GM18517 (cell line): ENCODE measurements at regions not wholly inside any gene's neighbourhood (a gene's known extent, or its start where the extent isn't known, plus 50 kb on each side); places are given as distances from the start of the nearest gene placed in this dataset.

Experiments
- ATAC-seq: cut with Tn5 transposase; IDR thresholded peaks from one replicate; pipeline ENCODE4 v1.9.1; 2021; ENCODE audit warnings: mild to moderate bottlenecking, moderate library complexity; ENCODE audit not compliant: unreplicated experiment

DNA sequence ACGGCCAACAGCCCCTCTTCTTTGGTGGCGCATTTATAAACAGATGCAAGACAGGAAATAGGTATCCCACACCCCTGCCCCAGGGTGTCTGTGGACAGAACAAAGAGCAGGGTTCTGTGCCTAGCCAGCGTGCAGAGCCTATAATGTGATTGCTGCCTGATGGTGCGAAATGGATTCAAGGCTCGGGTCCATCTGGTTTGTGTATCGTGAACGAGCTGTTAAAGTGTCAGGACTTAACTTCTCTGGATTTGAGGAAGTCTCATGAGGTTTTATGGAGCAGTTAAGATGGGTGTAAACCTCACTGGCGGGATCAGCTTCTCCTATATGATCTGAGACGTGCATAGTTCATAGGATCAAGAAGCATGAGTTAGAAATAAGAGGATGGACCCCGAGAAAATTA, 388.7 kb upstream of the TBX3 start:
- no peak for ATAC-seq

DNA sequence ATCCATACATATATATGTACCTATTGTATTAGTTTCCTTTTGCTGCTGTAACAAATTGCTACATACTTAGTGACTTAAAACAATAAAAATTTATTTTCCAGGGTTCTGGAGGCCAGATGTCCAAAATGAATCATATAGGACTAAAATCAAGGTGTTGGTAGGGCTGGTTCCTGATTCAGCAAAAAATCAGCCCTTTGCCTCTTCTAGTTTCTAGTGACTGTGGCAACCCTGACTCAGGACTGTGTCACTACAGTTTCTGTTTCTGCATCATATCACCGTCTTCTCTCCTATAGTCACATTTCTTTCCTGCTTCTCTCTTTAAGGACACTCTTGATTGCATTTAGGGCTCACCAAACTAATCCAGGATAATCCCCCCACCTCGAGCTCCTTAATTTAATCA, 386.3 kb upstream of the TBX3 start:
- ATAC-seq = no peak

DNA sequence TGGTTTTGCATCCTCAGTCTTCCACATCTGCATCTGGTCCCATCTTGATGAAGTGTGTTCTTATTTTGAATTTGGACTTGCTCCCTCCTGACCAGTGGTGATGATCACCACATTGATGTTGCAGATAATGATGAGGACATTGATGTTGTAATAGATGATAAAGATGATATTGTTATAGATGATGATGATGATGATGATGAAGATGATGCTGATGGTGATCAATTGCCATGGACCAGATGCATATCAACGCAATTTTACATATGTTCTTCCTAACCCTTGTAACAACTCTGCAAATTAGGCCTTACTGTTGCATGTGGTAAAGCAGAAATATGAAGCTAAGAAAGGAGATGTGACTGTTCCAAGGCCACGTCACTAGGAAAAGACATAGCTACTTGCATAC, 380.3 kb upstream of the TBX3 start:
- no peak for ATAC-seq

- no peak for ATAC-seq
Observed at GRCh38 chr12:115062741-115063140, 378.8 kb upstream of the TBX3 start.

DNA sequence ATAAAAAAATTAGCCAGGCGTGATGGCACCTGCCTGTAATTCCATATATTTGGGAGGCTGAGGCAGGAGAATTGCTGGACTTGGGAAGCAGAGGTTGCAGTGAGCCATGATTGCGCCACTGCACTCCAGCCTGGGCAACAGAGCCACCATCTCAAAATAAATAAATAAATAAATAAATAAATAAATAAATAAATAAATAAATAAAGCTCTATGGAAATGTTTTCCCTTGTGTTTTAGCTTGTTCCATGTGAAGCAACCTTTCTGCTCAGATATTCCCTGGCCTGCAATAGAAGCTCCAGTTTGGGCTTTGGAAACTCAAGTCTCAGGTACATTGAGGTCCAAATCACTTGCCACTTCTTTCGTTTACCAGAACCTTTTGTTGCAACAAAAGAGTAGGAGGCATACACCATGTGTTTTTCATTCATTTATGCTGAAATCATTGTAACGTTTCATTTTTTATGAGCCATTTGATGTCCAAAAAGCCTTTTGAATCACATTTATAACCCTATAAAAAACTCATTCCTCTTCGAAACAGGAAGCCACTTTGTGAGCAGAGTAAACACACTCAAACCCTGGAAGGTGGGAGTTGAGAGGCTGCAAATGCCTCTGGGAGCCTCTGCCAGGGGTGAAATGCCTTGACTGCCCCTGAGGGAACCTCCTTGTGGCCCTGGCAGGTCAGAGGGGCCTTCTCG, 376.6 kb upstream of the TBX3 start:
- ATAC-seq = no peak

GRCh38 chr12:115057445-115057844, 373.5 kb upstream of the TBX3 start:
- ATAC-seq = no peak

DNA sequence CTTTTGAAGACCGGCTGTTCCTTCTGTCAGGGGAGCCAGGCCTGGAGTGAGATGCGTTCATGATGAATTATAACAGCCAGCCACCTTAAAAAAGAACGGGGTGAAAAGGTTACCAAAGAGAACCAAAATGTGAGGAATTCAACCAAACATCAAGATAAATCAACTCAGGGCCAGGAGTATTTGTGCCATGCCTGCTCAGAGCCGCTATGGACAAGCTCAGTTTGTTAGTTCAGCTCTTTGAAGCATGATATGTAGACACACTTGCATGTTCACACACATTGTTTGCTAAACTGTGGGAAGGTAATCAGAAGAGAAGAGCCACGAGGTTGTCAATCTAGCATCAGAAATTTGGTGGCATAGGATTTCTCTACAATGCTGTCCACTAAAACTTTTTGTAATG, 367.4 kb upstream of the TBX3 start:
- ATAC-seq = no peak

DNA sequence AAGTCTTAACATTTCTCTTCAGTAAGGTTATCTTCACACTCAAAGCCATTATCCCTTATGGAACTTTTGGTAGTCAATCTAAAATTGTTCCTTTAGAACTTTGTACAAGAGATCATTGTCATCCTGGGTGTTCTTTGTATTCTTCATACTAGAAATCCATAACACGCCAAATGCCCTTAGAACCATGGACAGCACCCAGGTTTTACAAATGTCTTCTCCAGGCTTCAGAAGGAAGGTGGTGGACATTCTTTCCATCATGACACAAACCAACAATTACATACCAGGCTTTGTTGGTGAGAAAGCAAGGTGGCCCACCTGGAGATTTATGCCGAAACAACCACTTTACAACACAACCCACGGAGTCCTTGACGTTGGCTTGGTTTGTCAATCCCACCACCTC, 365.6 kb upstream of the TBX3 start:
- ATAC-seq = no peak

DNA sequence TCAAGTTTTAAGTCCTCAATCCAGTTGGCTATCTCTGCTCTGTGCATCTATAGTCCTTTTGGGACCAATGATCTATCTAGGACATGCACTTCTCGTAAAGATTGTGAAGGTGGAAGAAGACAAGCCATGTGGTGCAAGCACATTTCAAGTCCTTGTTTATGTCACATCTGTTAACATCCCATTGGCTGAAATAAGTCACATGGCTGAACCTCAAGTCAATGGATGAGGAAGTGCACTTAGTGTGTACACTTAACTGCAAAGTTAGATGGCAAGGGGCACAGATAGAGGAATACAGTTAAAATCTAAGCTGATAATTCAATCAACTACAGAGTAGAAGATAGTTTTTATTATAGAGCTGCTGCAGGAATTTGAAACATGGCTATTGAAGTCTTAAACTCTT, 362.8 kb upstream of the TBX3 start:
- ATAC-seq = no peak

- ATAC-seq = no peak
Observed at GRCh38 chr12:115044073-115044472, 360.1 kb upstream of the TBX3 start.

DNA sequence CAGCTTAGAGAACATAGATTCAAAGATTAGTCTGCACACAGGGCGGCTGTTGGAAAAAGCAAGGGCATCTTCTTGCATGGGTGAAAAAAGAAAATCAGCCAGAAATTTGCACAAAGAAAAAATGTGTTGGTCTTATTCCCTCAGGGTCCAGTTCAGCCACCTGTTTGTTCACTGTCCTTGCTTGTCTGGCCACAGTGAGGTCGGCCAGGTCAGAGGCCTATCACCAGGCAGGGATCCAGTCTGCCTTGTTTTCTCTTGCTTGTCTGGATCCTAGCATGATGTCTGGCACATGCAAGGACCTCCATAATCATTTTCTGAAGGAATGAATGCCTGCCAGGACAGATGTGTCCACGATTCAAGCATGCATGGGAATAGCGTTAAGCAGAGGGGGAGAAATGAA, 359.1 kb upstream of the TBX3 start:
- ATAC-seq = no peak

DNA sequence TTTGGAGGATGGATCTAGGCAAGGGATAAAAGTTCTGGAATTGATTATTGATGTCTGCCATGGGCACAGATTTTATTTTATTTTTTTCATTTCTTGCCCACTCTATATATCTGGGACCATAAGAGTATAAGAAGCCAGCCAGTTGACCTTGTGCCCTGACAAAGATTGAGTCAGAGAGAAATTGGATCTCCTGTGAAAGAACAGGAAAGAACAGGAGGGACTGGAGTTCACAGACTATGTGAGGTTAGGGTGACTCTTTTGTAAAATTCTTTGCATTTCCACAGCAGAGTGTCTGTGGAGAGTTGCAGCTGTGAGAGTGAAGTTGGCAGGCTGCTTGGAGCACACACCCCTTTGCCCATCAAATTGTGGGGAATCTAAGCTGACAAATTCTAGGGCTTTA, 358.4 kb upstream of the TBX3 start:
- no peak for ATAC-seq

GRCh38 chr12:115037830-115038229, 353.9 kb upstream of the TBX3 start:
- no peak for ATAC-seq

GRCh38 chr12:115035535-115036107, 351.6 kb upstream of the TBX3 start:
- no peak for ATAC-seq

GRCh38 chr12:115032521-115032920, 348.5 kb upstream of the TBX3 start:
- no peak for ATAC-seq

DNA sequence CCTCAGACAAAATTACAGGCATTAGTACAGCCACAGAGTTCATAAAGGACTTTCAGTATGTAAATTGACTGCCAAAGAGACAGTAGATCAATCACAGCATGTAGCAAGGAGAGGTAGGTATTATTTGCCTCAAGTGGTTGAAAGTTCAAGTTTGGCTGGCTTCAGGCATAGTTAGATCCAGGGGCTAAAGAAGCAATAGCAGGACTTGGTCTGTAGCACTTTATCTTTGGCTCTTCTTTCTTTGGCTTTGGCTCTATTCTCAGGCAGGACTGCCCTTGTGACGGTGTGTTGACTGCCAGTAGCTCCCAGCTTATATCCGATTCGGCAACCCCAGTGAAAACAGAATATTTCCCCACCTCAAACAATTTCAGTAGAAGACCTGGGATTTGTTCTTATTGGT, 346.0 kb upstream of the TBX3 start:
- no peak for ATAC-seq

GRCh38 chr12:115024531-115024930, 340.6 kb upstream of the TBX3 start:
- ATAC-seq = no peak

GRCh38 chr12:115023279-115024265, 339.6 kb upstream of the TBX3 start:
- no peak for ATAC-seq

- no peak for ATAC-seq
Observed at GRCh38 chr12:115020091-115020490, 336.1 kb upstream of the TBX3 start.

- no peak for ATAC-seq
Observed at GRCh38 chr12:115017346-115017745, 333.4 kb upstream of the TBX3 start.

DNA sequence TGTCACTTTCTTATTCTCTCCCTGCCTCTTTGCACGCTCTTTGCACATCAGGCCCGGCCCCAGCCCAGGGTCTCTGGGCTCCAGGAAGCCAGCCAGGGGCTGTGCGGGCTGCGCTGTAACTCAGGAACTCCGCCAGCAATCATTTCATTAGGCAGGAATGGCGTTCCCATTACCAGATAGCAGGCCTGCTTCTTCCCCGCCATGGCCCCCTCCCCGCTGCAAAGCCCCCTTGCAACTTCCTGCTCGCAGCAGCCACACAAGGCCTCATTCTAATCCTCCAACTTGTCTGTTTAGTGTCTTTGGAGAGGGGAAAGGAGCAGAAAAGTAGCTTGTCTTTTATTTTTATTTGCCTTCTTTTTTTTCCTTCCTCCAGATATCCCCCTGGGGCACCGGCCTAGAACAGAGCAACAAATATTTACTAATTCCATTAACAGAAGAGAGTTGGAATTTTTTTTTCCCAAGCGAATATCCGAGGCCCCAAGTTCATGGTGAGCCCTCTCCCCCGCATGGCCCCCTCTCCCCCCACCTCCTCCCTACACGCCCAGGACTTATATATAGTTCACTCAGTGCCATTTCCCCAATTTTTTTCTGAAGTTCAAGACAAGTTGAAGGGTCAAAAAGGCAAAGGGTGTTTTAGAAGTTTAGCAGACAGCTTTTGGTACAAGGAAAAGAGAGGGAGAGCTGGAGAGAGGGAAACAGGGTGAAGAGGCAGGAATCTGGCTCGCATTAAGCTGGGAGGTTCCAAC, 329.4 kb upstream of the TBX3 start:
- ATAC-seq = no peak
